Esophagus squamous epithelium (tissue), 5 donors: ENCODE measurements at regions not wholly inside any gene's neighbourhood (a gene's known extent, or its start where the extent isn't known, plus 50 kb on each side); places are given as distances from the start of the nearest gene placed in this dataset.
"Not testable (repeated sequence)": the region's sequence is repeated elsewhere in the genome, so short reads cannot be mapped to it uniquely, and the experiment has no call there.

Experiments used
- DNase-seq: peaks from one replicate; lab custom pipeline; 2025; lab: John Stamatoyannopoulos, UW
- H3K27ac ChIP-seq, 4 donors: fragments of 200-600 bp; sonication (generic); one replicate each; pipeline ENCODE4 v1.5.1; 2016 to 2019; ENCODE audit warnings: mild to moderate bottlenecking in 1 of 4
- H3K27me3 ChIP-seq, 4 donors: fragments of 200-600 bp; sonication (generic); 1 replicate in 3 of 4; 2 replicates in 1 of 4; pipeline versions ENCODE4 v1.5.1 to v1.6.0; 2017 to 2021; ENCODE audit warnings: antibody characterized with exemption in 1 of 4
- H3K36me3 ChIP-seq, 3 donors: fragments of 200-600 bp; sonication (generic); one replicate each; pipeline ENCODE4 v1.5.1; 2016 to 2019
- H3K4me1 ChIP-seq, 3 donors: fragments of 200-600 bp; sonication (generic); one replicate each; pipeline ENCODE4 v1.5.1; 2017 to 2019
- H3K4me3 ChIP-seq, 4 donors: fragments of 200-600 bp; sonication (generic); 1 replicate in 3 of 4; 2 replicates in 1 of 4; pipeline ENCODE4 v1.5.1; 2016 to 2019; ENCODE audit warnings: mild to moderate bottlenecking in 2 of 4, moderate library complexity in 1 of 4
- H3K9me3 ChIP-seq, 3 donors: fragments of 200-600 bp; sonication (generic); one replicate each; pipeline ENCODE4 v1.5.1; 2016 to 2019
- CTCF ChIP-seq, 6 experiments: fragments of 450-650 bp in 4 of 6; fragments of 200-600 bp in 2 of 6; sonication (generic) in 2 of 6; IDR thresholded peaks; one replicate each; pipeline ENCODE4 v1.5.1; 2016 to 2019; ENCODE audit warnings: antibody characterized with exemption in 6 of 6, mild to moderate bottlenecking in 4 of 6, moderate library complexity in 4 of 6
- POLR2A ChIP-seq, 4 donors: fragments of 450-650 bp; IDR thresholded peaks; one replicate each; pipeline ENCODE4 v1.6.1; 2017; ENCODE audit warnings: antibody characterized with exemption in 4 of 4, mild to moderate bottlenecking in 4 of 4, moderate library complexity in 3 of 4
- WGBS, 2 donors: methylation state at CpG; one replicate each; pipeline ENCODE4 v1.1.5; 2018; 5-methylcytosine and 5-hydroxymethylcytosine counted together
- intact Hi-C: fragments of 100-400 bp; cut with DNase I; formaldehyde crosslinking; loops from one replicate; pipeline ENCODE4 v1.15.0; 2022
- donor health status: DM: yes; HTN: yes; CAD: no.

- no peak overlapping the region for H3K4me3 ChIP-seq
- WGBS, 2 donors = 54 to 70% methylated on average over 2 of the region's 2 CpGs
- no peak overlapping the region for H3K27ac ChIP-seq
- H3K27me3 ChIP-seq = no peaks in the 10 kb centered on the region
- peaks cover 0 to 3% (median 0%) of the 10 kb centered on the region in 3 donors for H3K9me3 ChIP-seq
- DNase-seq = no peak
- H3K36me3 ChIP-seq = no peaks in the 10 kb centered on the region
- intact Hi-C loops = no loop called here
- TF ChIP-seq CTCF (IDR thresholded peaks at IDR 0.05) (no peak), POLR2A (IDR thresholded peaks at IDR 0.05) (no peak)
- no peaks in the 10 kb centered on the region for H3K4me1 ChIP-seq
These were observed 1026.6 kb upstream of the DDX18 start for GRCh38 chr2:116787848-116788247.

- no peak for DNase-seq
- no peak for TF ChIP-seq POLR2A (IDR thresholded peaks at IDR 0.05)
- no peak for TF ChIP-seq CTCF (IDR thresholded peaks at IDR 0.05)
- H3K9me3 ChIP-seq = peaks cover 0 to 29% (median 16%) of the 10 kb centered on the region in 3 donors
- no peaks in the 10 kb centered on the region for H3K36me3 ChIP-seq
- no peaks in the 10 kb centered on the region for H3K4me1 ChIP-seq
- no peak overlapping the region for H3K27ac ChIP-seq
- intact Hi-C loops = no loop called here
- WGBS, 2 donors = 67 to 77% methylated on average over 3 of the region's 3 CpGs
- H3K4me3 ChIP-seq = no peak overlapping the region
- H3K27me3 ChIP-seq = no peaks in the 10 kb centered on the region
These were observed 1011.8 kb upstream of the DDX18 start for GRCh38 chr2:116802671-116803070.

DNA sequence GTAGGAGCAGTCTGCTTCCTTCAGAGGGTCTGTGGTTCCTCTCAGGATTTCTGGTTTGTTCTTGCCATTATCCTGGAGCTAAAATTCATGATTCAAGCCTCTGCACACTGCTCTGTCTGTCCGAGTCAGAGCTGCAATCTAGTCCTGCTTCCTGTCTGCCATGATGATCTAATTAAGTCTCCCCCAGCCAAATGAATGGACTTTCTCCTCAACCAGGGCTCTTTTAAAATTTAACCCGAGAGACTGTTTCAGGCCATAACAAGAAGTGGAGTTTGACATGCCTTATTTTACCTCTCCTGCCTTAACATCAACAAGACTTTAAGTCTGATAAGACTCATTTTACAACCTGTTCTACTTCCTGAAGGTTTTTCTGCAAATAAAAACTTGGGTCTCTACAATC, 1009.6 kb upstream of the DDX18 start:
- Histone ChIP-seq H3K27ac (no peak overlapping the region), H3K9me3 (peaks cover 0 to 29% (median 16%) of the 10 kb centered on the region in 3 donors), H3K4me3 (no peak overlapping the region), H3K36me3 (no peaks in the 10 kb centered on the region), H3K27me3 (no peaks in the 10 kb centered on the region), H3K4me1 (no peaks in the 10 kb centered on the region)
- 72 to 80% methylated on average over 2 of the region's 2 CpGs for WGBS, 2 donors
- TF ChIP-seq POLR2A (IDR thresholded peaks at IDR 0.05) (no peak), CTCF (IDR thresholded peaks at IDR 0.05) (no peak)
- no peak for DNase-seq
- intact Hi-C loops = no loop called here

DNA sequence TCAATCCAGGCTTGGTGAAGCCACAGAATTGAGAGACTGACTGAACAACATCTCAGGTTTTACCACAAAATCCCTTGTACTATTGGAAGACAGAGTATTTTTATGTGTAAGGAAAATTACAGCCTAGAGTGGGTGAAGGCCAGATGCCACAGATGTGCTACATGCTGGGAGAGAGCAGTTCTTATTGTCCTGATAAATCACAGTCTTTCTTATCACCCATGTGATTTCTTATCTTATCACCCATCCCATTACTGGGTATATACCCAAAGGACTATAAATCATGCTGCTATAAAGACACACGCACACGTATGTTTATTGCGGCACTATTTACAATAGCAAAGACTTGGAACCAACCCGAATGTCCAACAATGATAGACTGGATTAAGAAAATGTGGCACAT, 1008.0 kb upstream of the DDX18 start:
- H3K27ac ChIP-seq, H3K4me3 ChIP-seq, H3K4me1 ChIP-seq, DNase-seq, intact Hi-C loops, H3K27me3 ChIP-seq, H3K36me3 ChIP-seq: not testable (repeated sequence)
- peaks cover 0 to 29% (median 16%) of the 10 kb centered on the region in 3 donors for H3K9me3 ChIP-seq
- 90 to 100% methylated on average over 1 to 3 of the region's 4 CpGs for WGBS, 2 donors

GRCh38 chr2:116809109-116809508, 1005.4 kb upstream of the DDX18 start:
- no peak overlapping the region for H3K4me3 ChIP-seq
- no peaks in the 10 kb centered on the region for H3K36me3 ChIP-seq
- H3K4me1 ChIP-seq = no peaks in the 10 kb centered on the region
- TF ChIP-seq POLR2A (IDR thresholded peaks at IDR 0.05) (no peak), CTCF (IDR thresholded peaks at IDR 0.05) (no peak)
- no peak overlapping the region for H3K27ac ChIP-seq
- no peaks in the 10 kb centered on the region for H3K27me3 ChIP-seq
- intact Hi-C loops = no loop called here
- peaks cover 0 to 10% (median 0%) of the 10 kb centered on the region in 3 donors for H3K9me3 ChIP-seq
- DNase-seq = no peak

DNA sequence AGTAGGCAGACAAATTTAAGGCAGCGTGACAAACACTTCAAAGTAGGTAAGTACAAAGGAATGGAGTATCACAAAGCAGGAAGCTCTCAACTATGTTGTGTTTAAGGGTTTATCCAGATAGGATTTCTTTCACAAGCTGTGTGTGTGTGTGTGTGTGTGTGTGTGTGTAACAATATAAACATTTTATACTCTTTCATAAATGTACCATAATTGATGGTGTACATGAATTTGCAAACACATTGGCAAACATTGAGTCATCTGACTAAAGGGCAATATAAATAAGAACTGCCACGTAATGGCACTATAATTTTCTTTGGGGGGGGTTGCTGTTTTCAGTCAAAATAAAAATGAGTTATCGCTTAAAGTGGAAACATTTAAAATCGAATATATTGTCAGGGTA, 1004.4 kb upstream of the DDX18 start:
- no peaks in the 10 kb centered on the region for H3K27me3 ChIP-seq
- H3K4me1 ChIP-seq = no peaks in the 10 kb centered on the region
- TF ChIP-seq POLR2A (IDR thresholded peaks at IDR 0.05) (no peak), CTCF (IDR thresholded peaks at IDR 0.05) (no peak)
- 52 to 63% methylated on average over 4 of the region's 4 CpGs for WGBS, 2 donors
- peaks cover 0 to 5% (median 0%) of the 10 kb centered on the region in 3 donors for H3K9me3 ChIP-seq
- no peak overlapping the region for H3K4me3 ChIP-seq
- H3K36me3 ChIP-seq = no peaks in the 10 kb centered on the region
- no peak for DNase-seq
- H3K27ac ChIP-seq = no peak overlapping the region
- intact Hi-C loops = no loop called here
